Activated CD8-positive, alpha-beta T cell treated with anti-CD3 and anti-CD28 coated beads for 36 hours (primary cell): ENCODE measurements at regions not wholly inside any gene's neighbourhood (a gene's known extent, or its start where the extent isn't known, plus 50 kb on each side); places are given as distances from the start of the nearest gene placed in this dataset.

Experiments used
- ATAC-seq: fragments of 200-7000 bp; cut with Tn5 transposase; one replicate; pipeline ENCODE4 v1.10.0; 2021; ENCODE audit warnings: mild to moderate bottlenecking, moderate library complexity
- CTCF ChIA-PET: fragments of 350-600 bp; sonication (Branson Sonifier 250); formaldehyde crosslinking; loops from one replicate; lab custom pipeline; 2021; ENCODE audit warnings: antibody characterized with exemption; lab: Charles Lee
- POLR2A ChIA-PET: fragments of 350-600 bp; sonication (Branson Sonifier 250); formaldehyde crosslinking; loops from one replicate; lab custom pipeline; 2021; ENCODE audit warnings: antibody characterized with exemption; lab: Charles Lee
- DNase-seq: peaks from one replicate; pipeline ENCODE4 v3.0.0-alpha.2; 2020
- H3K27ac Mint-ChIP-seq: one replicate; pipeline ENCODE4 v1.8.0; 2021; ENCODE audit warnings: mild to moderate bottlenecking, mixed read lengths
- H3K27me3 Mint-ChIP-seq: one replicate; pipeline ENCODE4 v1.8.0; 2021; ENCODE audit warnings: mixed read lengths
- H3K36me3 Mint-ChIP-seq: one replicate; pipeline ENCODE4 v1.8.0; 2021; ENCODE audit warnings: low read depth, mixed read lengths
- H3K4me1 Mint-ChIP-seq: one replicate; pipeline ENCODE4 v1.8.0; 2021; ENCODE audit warnings: low read depth, mixed read lengths
- H3K4me3 Mint-ChIP-seq: one replicate; pipeline ENCODE4 v1.8.0; 2021; ENCODE audit warnings: mild to moderate bottlenecking, moderate library complexity, mixed read lengths
- H3K9me3 Mint-ChIP-seq: one replicate; pipeline ENCODE4 v1.8.0; 2021; ENCODE audit warnings: mixed read lengths
- CTCF ChIP-seq: fragments of 200-600 bp; IDR thresholded peaks from one replicate; pipeline ENCODE4 v1.8.0; 2022; ENCODE audit warnings: antibody characterized with exemption, mild to moderate bottlenecking
- intact Hi-C: fragments of 100-400 bp; cut with micrococcal nuclease; formaldehyde crosslinking; loops from one replicate; pipeline ENCODE4 v1.10.0; 2022

GRCh38 chr2:521853-522530, 155.2 kb downstream of the TMEM18 start:
- no peak for ATAC-seq
- DNase-seq: no peak
- Mint-ChIP-seq H3K4me1 (no peaks in the 10 kb centered on the region), H3K4me3 (no peak overlapping the region), H3K9me3 (no peaks in the 10 kb centered on the region), H3K27ac (no peak overlapping the region), H3K36me3 (no peaks in the 10 kb centered on the region), H3K27me3 (peaks cover 1% of the 10 kb centered on the region)
- intact Hi-C loops: no loop called here
- no peak for TF ChIP-seq CTCF
- CTCF ChIA-PET: no interaction called here
- POLR2A ChIA-PET: no interaction called here

- H3K36me3 Mint-ChIP-seq: no peaks in the 10 kb centered on the region
- CTCF ChIA-PET: no interaction called here
- no peak for DNase-seq
- H3K4me3 Mint-ChIP-seq: no peak overlapping the region
- H3K27me3 Mint-ChIP-seq: peaks cover 1% of the 10 kb centered on the region
- H3K4me1 Mint-ChIP-seq: no peaks in the 10 kb centered on the region
- intact Hi-C loops: no loop called here
- no peak overlapping the region for H3K27ac Mint-ChIP-seq
- no peak for TF ChIP-seq CTCF
- ATAC-seq: no peak
- POLR2A ChIA-PET: no interaction called here
- H3K9me3 Mint-ChIP-seq: no peaks in the 10 kb centered on the region
Measured at GRCh38 chr2:520663-521340, 156.4 kb downstream of the TMEM18 start.

- ChIA-PET POLR2A (no interaction called here), CTCF (no interaction called here)
- intact Hi-C loops: no loop called here
- TF ChIP-seq CTCF: no peak
- ATAC-seq (no peak), DNase-seq (no peak)
- Mint-ChIP-seq H3K36me3 (no peaks in the 10 kb centered on the region), H3K27ac (no peak overlapping the region), H3K4me3 (no peak overlapping the region), H3K27me3 (peaks cover 1% of the 10 kb centered on the region), H3K4me1 (no peaks in the 10 kb centered on the region), H3K9me3 (no peaks in the 10 kb centered on the region)
Measured at GRCh38 chr2:516944-517343, 160.3 kb downstream of the TMEM18 start.

GRCh38 chr2:516131-516530, 161.1 kb downstream of the TMEM18 start:
- ATAC-seq (no peak), DNase-seq (no peak)
- H3K4me3 Mint-ChIP-seq: no peak overlapping the region
- no peaks in the 10 kb centered on the region for H3K36me3 Mint-ChIP-seq
- no peak for TF ChIP-seq CTCF
- H3K27ac Mint-ChIP-seq: no peak overlapping the region
- no peaks in the 10 kb centered on the region for H3K9me3 Mint-ChIP-seq
- no peaks in the 10 kb centered on the region for H3K4me1 Mint-ChIP-seq
- intact Hi-C loops: no loop called here
- POLR2A ChIA-PET: no interaction called here
- H3K27me3 Mint-ChIP-seq: peaks cover 1% of the 10 kb centered on the region
- CTCF ChIA-PET: no interaction called here

GRCh38 chr2:515441-516127, 161.6 kb downstream of the TMEM18 start:
- intact Hi-C loops: no loop called here
- H3K27ac Mint-ChIP-seq: no peak overlapping the region

More at GRCh38 chr2:515441-516127, 161.6 kb downstream of the TMEM18 start:
- no peak for TF ChIP-seq CTCF
- Mint-ChIP-seq H3K9me3 (no peaks in the 10 kb centered on the region), H3K4me1 (no peaks in the 10 kb centered on the region), H3K27me3 (peaks cover 1% of the 10 kb centered on the region), H3K36me3 (no peaks in the 10 kb centered on the region), H3K4me3 (no peak overlapping the region)
- ChIA-PET CTCF (no interaction called here), POLR2A (no interaction called here)
- DNase-seq (no peak), ATAC-seq (no peak)
